ENCODE measurements at regions not wholly inside any gene's neighbourhood (a gene's known extent, or its start where the extent isn't known, plus 50 kb on each side); places are given as distances from the start of the nearest gene placed in this dataset.
A peak's percentile ranks its signal among the peaks of the same experiment; 100 is the strongest.

- TF ChIP-seq, protein P1, sequence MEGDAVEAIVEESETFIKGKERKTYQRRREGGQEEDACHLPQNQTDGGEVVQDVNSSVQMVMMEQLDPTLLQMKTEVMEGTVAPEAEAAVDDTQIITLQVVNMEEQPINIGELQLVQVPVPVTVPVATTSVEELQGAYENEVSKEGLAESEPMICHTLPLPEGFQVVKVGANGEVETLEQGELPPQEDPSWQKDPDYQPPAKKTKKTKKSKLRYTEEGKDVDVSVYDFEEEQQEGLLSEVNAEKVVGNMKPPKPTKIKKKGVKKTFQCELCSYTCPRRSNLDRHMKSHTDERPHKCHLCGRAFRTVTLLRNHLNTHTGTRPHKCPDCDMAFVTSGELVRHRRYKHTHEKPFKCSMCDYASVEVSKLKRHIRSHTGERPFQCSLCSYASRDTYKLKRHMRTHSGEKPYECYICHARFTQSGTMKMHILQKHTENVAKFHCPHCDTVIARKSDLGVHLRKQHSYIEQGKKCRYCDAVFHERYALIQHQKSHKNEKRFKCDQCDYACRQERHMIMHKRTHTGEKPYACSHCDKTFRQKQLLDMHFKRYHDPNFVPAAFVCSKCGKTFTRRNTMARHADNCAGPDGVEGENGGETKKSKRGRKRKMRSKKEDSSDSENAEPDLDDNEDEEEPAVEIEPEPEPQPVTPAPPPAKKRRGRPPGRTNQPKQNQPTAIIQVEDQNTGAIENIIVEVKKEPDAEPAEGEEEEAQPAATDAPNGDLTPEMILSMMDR (IDR thresholded peaks at IDR 0.05): peak; percentile 81
These were observed 57.1 kb downstream of the FAM181B start for GRCh38 chr11:82676483-82677094.

DNA sequence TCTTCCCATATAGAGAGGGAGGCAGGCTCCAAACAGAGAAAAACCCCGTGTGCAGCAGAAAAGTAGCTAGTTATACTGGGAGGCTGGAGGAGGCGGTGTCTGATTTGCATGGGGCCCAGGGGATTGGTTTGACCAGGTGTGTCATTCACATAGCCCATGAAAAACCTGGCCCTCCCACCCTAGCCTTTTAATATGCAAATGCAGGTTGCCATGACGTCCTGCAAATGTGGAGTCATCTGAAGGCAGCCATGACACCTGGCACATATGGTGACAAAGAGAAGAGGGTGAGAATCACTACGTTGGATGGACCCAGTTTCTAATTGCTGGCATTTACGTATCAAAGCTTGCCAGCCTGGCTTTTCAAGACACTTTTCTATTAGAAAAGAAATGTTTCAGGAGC lies 57.8 kb downstream of the FAM181B start:
- TF ChIP-seq, protein P1 (IDR thresholded peaks at IDR 0.05): no peak

GRCh38 chr11:82673631-82674030 lies 60.0 kb downstream of the FAM181B start:
- TF ChIP-seq, protein P1 (IDR thresholded peaks at IDR 0.05): no peak

- TF ChIP-seq, protein P1 (IDR thresholded peaks at IDR 0.05): no peak
These were observed 62.2 kb downstream of the FAM181B start for GRCh38 chr11:82671451-82671850.

DNA sequence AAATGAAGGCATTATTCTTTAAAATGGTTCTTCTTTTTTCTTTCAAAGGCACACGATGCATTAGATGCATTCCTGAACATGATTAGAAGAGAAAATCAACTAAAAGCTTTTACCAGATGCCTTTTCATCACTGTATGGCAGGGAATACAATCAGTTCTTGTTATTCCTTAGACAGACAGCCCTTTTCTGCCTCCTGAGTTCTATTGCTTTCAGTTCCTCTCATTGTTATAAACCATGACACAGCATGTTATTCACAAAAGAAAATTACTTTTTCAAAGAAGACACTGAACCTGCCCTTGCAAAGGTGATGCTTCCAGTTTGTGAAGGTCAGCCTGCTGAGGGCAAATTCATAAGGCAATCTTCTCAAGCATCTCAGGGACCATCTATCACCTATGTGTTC lies 70.1 kb downstream of the FAM181B start:
- TF ChIP-seq, protein P1 (IDR thresholded peaks at IDR 0.05): no peak

- TF ChIP-seq, protein P1 (IDR thresholded peaks at IDR 0.05): no peak
These were observed 79.9 kb downstream of the FAM181B start for GRCh38 chr11:82653752-82654151.

GRCh38 chr11:82639251-82639650 lies 94.4 kb downstream of the FAM181B start:
- TF ChIP-seq, protein P1 (IDR thresholded peaks at IDR 0.05): no peak

DNA sequence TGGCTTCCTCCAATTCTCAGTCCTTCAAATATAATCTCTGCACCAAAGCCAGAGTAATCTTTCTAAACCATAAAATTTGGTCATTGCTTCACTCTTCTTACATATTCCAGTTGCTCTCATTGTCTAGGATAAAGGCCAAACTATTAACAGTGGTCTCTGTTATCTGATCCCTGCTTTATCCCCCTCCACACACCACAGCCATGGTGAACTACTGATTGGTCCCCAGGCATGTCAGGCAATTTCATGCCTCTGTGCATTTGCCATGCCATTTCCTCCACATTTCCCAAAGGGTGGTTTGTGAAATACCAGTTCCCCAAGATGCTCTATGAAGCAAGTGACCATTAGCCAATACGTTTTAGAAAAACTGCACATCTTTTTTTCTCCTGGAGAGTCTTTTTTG lies 97.0 kb downstream of the FAM181B start:
- TF ChIP-seq, protein P1 (IDR thresholded peaks at IDR 0.05): no peak
